Omental fat pad (tissue), 3 donors: ENCODE measurements at regions not wholly inside any gene's neighbourhood (a gene's known extent, or its start where the extent isn't known, plus 50 kb on each side); places are given as distances from the start of the nearest gene placed in this dataset.

Experiments
- ATAC-seq: fragments of 150-250 bp; one replicate; pipeline ENCODE4 v1.9.1; 2016; ENCODE audit warnings: mild to moderate bottlenecking, moderate library complexity; ENCODE audit not compliant: low FRiP score
- DNase-seq: peaks from one replicate; pipeline ENCODE4 v3.0.0-alpha.2; 2019; ENCODE audit warnings: low spot score
- TF ChIP-seq, protein P1 (sequence below), 3 donors: fragments of 450-650 bp; IDR thresholded peaks; one replicate each; pipeline ENCODE4 v1.5.1; 2016 to 2017; ENCODE audit warnings: antibody characterized with exemption in 3 of 3, mild to moderate bottlenecking in 3 of 3, moderate library complexity in 2 of 3

- DNase-seq, result no peak
- TF ChIP-seq, protein P1, sequence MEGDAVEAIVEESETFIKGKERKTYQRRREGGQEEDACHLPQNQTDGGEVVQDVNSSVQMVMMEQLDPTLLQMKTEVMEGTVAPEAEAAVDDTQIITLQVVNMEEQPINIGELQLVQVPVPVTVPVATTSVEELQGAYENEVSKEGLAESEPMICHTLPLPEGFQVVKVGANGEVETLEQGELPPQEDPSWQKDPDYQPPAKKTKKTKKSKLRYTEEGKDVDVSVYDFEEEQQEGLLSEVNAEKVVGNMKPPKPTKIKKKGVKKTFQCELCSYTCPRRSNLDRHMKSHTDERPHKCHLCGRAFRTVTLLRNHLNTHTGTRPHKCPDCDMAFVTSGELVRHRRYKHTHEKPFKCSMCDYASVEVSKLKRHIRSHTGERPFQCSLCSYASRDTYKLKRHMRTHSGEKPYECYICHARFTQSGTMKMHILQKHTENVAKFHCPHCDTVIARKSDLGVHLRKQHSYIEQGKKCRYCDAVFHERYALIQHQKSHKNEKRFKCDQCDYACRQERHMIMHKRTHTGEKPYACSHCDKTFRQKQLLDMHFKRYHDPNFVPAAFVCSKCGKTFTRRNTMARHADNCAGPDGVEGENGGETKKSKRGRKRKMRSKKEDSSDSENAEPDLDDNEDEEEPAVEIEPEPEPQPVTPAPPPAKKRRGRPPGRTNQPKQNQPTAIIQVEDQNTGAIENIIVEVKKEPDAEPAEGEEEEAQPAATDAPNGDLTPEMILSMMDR (IDR thresholded peaks at IDR 0.05), result no peak
- no peak for ATAC-seq
Measured at GRCh38 chr18:61677435-61677970, 215.3 kb downstream of the RNF152 start.

DNA sequence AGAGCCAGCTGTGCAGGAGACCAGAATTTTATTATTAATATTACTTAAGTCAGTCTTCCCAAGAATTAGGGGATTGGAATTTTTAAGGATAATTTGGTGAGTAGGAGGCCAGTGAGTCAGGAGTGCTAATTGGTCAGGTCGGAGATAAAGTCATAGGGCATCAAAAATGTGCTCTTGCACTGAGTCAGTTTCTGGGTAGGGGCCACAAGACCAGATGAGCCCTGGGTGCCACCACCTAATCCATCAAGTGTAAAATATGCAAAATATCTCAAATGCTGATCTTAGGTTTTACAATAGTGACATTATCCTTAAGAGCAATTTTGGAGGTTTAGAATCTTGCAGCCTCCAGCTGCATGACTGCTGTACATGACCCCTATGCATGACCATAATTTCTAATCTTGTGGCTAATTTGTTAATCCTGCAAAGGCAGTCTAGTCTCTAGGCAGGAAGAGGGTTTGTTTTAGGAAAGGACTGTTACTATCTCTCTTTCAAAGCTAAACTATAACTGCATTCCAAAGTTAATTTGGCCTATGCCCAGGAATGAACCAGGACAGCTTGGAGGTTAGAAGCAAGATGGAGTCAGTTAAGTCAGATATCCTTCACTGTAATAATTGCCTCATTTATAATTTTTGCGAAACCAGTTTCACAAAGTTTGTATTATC lies 215.9 kb downstream of the RNF152 start:
- no peak for ATAC-seq
- TF ChIP-seq, protein P1 (IDR thresholded peaks at IDR 0.05), result no peak
- no peak for DNase-seq

DNA sequence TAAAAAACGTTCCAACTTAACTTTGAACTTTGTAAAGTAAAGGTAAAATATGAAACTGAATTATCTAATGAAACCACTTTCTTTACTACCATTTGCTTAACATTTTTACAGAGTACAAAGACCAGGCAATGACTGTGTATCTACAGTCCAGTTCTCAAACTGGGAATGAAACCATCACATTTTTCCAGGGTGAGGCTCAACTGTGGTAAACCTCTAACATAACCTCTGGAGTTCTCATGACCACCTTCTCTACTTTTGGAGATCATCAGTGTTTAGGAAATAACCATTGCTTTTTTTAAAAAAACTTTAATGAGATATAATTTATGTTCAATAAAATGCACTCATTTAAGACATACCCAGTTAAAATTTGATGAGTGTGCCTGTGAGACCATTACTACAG lies 223.5 kb downstream of the RNF152 start:
- no peak for ATAC-seq
- TF ChIP-seq, protein P1 (IDR thresholded peaks at IDR 0.05), result no peak
- no peak for DNase-seq

DNA sequence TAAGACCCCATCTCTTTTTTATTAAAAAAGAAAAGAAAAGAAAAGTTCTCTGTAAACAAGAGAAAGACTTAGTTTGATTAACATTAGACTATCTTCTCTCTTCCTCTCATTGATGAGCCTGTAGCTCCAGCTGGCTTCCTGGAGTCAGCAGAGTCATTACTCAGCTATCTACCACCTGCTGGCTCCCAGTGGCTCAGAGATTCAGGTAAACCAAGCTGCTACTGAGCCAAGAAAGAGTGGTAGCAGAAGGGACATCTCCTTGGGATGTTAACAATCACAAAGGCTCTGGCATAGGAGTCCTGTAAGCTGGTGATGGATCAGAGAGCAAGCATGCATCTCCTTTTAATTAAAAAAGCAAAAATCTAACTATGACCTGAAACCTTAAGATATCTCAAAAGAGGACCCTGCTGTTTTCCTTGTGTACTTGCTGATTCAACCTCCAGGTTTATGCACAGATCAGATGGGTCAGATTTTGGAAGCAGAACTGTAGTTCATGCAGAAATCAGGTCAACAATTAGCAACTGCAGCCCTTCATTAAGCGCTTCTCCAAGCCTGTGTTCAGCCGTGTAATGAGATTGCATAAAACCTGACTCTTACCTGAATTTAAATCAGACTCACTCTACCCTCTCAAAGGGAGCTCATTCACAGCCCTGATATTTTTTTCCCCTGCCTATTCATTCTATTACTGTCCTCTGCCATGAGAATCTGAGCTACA lies 225.8 kb downstream of the RNF152 start:
- TF ChIP-seq, protein P1 (IDR thresholded peaks at IDR 0.05), result no peak
- ATAC-seq, result no peak
- no peak for DNase-seq

GRCh38 chr18:61664419-61665084 lies 228.3 kb downstream of the RNF152 start:
- DNase-seq (no peak), ATAC-seq (no peak)
- TF ChIP-seq, protein P1 (IDR thresholded peaks at IDR 0.05), result no peak

DNA sequence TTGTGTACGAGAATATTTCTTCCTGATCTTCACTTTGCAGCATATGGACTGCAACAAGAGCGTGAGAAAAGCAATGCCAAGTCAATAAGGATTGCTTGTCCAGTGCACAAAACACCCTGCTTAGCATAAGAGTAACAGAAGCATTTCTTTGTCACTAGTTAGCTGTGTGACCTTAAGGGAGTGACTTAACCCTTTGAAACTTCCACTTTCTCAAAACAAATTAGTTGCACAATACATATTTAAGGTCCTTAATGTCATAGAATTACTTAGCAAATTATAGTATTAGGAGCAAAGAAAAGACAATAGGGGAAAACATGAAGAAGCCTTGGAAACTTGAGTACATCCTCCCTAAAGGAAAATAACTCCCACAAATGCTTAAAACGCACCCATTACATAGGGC lies 230.1 kb downstream of the RNF152 start:
- TF ChIP-seq, protein P1 (IDR thresholded peaks at IDR 0.05), result no peak
- DNase-seq, result no peak
- ATAC-seq, result no peak
